GM19463 (cell line): ENCODE measurements at regions not wholly inside any gene's neighbourhood (a gene's known extent, or its start where the extent isn't known, plus 50 kb on each side); places are given as distances from the start of the nearest gene placed in this dataset.

Experiments used
- ATAC-seq: cut with Tn5 transposase; IDR thresholded peaks from one replicate; pipeline ENCODE4 v1.9.1; 2021; ENCODE audit warnings: mild to moderate bottlenecking, moderate library complexity; ENCODE audit not compliant: unreplicated experiment

DNA sequence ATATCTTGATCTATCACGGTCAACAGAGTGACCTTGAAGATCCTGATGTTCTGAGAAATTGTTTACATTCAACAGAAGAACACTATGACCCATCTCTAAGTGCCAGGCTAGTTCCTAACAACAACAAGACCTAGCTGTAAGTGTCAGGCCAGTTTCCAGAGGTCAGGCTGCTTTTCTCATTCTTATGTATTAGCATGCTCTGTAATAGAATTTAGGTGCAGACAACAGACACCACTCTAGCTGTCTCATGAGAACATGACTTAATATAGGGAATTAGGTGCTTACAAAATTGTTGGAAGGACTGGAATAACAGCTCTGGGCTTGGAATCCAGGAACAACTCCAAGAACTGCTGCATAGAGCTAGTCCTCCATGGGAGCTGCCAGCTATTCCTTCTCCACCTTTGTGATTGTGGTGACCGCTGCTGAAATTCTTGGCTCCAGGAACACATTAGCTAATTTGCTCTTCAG is 138.7 kb downstream of the SNX18 start:
- ATAC-seq, result no peak

DNA sequence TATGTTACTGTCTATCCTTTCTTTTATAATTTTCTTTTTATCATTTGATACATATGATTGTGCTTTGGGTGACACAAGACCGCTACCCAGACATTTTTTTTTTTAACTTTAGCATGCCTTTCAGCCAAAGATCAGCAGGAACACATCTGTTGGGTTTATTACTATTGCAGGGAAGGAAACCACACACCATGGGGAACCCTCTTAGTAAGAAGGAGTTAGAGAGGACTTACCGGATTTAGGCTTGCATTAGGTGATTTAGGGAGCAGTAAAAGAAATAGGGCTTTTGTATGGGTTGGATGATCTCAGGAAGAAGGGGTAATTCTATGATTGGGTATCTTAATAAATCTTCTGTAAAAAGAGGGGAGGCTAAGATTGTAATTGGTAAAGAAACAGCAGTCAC is 138.2 kb downstream of the SNX18 start:
- ATAC-seq, result no peak

DNA sequence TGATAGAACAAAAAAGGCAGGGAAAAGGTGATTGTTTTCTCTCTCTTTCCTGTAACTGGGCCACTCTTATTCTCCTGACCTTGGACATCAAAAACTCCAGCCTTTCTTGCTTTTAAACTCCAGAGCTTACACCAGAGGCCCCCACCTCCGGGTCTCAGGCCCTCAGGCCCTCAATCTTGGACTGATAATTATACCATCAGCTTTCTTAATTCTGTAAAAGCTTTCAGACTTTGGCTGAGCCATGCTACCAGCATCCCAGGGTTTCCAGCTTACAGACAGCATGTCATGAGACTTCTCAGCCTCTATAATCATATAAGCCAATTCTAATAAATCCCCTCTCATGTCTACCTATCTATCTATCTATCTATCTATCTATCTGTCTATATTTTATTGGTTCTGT is 137.7 kb downstream of the SNX18 start:
- no peak for ATAC-seq

DNA sequence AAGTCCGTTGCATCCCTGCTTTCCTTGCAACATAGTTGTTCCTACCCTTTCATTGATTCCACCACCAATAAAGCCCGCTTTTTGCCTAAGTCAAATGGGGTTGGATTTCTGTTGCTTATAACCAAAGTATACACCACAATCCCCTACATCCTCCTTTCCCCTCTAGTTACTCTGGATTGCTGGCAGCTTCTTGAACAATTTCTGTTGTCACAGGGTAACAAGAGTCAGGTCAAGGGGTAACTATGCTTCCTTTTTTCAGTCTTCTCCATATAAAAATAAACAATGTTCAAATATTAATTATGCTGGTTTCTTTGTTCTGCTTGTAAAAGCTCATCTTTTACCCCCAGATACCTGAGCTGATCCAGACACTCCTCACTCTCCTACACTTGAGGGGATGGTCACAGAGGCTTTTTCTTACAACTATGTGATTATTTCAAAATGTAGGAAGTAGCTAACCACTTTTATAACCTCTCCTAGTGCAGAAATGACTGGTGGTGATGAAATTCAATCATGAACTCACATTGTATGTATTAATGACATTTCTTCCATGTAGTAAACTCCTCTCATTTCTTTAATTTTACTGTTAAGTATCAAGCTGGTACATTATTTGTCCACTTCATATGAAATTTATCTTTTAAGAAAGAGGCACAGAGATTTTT is 136.5 kb downstream of the SNX18 start:
- no peak for ATAC-seq

DNA sequence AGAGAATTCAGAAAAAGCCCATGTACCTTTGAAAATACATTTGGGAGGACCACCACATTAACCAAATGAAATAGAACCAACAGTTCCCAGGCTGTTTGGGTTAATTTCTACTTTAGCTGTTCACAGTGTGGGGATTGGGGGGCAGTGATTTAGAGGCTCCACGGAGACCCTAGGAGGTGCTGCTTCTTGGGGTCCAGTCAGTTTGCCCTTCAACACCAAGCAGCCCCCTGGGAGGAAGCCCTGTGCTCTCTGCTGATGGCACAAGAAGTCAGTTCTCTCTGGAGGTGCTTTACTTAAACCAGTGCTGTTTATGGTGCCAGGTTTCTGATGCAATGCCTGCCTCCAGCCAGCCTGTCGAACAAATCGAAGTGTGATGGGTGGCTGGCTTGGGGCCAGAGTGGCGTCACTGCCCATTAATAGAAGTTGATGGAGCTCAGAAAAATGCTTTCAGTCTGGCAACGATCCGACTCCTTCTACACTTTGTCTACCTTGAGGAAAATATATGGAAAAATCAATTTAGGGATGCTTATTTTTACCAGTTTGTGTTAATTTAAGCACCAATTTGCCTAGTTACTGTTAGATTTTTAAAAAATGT is 134.0 kb downstream of the SNX18 start:
- ATAC-seq, result no peak

DNA sequence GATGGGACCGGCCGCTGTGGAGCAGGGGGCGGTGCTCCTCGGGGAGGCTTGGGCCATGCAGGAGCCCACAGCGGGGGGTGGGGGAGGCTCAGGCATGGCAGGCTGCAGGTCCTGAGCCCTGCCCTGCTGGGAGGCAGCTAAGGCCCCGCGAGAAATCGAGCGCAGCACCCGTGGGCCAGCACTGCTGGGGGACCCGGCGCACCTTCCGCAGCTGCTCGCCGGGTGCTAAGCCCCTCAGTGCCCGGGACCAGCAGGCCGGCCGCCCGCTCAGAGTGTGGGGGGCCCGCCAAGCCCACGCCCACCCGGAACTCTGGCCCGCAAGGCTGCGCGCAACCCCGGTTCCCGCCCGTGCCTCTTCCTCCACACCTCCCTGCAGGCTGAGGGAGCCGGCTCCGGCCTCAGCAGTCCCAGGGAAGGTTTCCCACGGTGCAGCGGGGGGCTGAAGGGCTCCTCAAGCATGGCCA is 131.5 kb downstream of the SNX18 start:
- ATAC-seq, result no peak

DNA sequence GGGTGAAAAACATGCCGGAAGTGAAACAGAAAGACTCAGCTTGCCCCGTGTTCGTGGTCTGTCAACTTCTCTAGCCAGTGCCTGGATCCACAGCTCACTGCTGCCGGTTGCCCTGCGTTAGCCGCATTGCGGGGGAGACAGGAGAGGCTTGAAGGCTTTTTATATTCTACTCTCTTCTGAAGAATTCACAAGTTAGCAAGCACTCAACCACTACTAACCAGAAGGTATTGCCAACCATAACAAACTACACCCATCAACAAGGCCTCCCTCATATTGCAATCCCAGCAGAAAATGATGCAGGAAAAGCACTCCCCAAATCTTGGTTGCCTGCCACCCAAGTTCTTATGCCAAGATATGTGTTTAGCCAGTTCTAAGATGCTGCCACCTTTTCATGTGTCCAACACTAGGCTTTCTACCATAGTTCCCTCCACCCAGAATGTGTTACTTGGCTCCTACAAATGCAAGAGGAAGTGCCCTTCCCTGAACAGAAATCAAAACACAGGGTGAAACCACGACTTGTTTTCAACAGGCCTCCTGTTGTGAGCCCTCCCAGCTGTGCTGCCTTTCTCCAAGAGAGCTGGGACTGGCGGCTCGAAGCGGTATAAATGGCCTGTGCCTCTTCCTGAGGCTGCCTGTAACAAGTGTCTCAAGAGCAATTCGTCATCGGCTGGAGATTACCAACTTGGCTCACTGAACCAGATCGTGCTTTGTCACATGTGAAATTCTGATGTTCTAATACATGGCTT is 129.0 kb downstream of the SNX18 start:
- ATAC-seq, result peak; percentile 91

DNA sequence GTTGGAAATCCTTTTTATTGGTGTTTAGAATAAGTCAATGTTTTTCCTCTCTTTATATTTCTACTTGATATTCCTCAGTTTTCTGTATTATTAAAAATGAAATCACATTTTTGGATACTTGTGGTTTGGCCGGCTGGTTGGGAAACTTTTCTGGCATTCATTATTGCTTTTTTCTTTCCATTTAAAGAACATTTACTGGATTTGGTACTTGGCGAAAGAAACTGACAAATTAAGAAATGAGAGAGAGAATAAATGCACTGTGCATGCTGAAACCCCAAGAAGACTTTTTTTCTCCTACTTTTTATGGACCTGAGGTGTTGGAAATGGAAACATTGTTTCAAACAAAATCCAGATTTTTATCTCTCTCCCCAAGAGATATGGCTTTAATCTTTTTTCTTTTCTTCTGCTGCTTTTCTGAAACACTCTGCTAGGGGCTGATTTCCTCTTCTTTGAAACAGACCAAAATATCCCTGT is 128.4 kb downstream of the SNX18 start:
- ATAC-seq, result no peak

DNA sequence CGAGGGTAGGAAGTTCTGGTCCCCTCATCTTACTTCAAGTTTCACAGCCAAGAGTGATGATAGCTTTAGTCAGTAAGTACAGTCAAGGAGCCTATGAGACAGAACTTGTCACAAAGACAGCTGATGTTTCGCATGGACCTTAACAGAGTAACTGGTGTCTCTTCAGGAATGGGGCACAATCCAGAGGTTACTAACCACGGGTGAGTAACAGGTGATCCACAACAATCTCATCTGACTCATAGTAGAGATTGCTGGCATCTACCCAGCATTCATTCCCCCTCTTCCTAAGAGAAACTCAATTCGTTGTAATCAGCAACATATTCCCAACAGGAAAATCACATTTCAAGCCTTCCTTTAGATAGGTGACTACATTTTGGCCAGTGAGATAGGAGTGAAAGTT is 126.7 kb downstream of the SNX18 start:
- ATAC-seq, result no peak

DNA sequence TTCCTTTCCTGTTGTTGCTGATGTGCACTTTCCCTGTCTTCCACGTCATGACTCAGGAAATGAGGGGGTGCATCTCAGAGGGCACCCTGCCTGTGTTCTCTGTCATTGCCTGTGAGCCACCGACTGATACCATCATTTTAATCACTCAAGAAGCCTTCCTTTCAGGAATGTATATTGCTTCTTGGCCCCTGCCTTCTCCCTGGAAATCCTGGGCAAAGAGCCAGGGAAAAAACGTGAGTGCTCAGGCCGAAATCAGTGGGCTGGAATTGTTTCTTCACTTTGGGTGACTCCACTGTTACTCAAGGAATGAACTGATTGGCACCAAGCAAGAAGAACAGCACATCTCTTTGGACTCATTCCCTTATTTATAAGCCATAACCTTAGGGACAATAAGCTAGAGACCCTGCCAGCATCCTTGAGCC is 126.1 kb downstream of the SNX18 start:
- no peak for ATAC-seq

DNA sequence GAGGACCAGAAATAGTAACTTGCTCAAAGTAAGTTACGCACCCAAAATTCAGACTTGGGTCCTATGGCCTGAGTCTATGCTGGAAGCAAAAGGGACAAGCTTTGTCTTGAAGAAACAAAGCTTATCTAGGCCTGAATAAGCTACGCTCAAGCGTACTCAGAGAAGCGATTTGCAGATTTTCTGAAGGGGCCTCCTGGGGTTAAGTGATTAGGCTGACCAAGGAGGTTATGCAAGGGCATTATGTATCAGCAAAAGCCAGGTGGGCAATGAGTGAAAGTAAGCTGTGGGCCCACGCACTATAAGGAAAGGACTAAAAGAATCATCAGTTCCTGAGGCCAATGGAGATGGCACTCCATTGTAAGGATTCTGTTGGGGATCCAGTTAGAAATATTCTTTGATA is 122.1 kb downstream of the SNX18 start:
- ATAC-seq, result no peak

DNA sequence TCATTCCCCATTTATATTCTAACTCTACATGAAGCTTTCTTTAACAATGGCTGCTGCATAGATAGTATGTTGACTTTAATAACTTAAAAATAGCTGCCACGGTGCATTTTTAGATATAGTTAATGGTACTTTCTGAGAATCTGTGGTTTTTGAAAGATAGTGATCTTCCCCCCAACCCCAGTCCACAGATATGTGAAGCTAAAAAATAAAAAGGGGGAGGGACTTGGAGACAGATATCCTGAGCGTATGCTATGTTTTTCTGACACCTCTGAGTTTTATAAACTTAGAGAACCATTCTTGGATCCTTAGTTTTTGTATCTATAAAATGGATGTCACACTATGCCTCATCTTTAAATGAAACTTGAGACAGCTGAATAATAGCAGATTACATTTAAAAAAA is 120.5 kb downstream of the SNX18 start:
- no peak for ATAC-seq

DNA sequence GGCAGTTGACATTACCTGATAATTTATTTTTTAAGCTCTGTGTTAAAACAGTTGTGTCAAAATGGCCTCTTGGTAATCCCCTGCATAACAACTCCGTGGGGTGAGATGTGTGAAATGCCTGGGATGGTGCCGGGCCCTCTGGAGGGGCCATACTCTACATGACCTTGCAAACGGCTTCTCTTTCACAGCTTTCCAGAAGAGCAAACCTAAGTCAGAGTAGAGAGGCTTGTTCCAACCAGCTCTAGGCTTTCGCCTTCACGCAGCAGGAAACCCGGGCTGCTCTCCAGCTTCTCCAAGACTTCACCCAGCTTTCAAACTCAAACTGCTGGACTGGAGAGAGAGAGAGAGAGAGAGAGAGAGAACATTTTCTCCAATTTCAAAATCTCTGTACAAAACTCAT is 120.1 kb downstream of the SNX18 start:
- no peak for ATAC-seq

DNA sequence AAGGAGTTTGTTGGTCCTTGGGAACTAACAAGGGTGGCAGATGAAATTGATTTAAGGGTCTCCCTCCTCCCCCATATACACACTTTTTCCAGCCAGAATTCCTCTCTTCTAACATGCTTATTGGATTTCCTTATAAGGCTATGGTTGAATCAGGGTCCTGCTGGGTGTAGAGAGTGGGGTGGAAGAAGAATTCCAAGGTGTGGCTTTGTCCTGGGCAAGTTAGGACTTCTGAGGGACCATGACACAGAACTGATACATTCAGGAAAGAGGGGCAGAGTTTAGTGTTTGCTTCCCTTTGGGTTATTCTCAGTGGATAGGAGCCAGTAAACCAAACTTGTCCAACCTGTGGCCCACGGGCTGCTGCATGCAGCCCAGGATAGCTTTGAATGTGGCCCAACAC is 116.5 kb downstream of the SNX18 start:
- no peak for ATAC-seq

DNA sequence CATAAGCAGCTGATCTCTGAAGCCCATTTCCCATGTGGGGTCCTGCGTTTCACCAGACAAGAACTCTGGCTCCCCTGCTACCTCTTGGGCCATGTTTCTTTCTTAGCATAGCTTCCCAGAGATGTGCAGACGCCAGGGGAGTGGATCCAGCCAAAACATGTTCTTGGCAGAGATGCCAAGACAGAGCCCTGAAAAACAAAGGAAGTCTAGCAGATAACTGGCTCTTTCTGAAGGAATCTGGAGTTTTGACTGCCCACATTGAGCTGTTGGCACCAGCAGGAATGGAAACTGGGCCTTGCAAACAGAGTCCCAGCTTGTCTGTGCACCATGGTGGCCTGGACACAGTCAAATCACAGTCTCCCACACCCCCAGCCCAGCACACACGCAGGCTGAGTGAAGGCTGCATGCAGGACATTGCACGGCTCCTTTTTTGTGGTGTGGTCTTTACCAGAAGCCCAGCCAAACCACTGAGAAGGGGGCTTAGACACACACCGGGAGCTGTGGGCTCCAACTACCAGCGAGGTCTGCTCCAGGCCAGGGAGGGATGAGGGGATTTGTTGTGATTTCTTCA is 114.7 kb downstream of the SNX18 start:
- no peak for ATAC-seq

DNA sequence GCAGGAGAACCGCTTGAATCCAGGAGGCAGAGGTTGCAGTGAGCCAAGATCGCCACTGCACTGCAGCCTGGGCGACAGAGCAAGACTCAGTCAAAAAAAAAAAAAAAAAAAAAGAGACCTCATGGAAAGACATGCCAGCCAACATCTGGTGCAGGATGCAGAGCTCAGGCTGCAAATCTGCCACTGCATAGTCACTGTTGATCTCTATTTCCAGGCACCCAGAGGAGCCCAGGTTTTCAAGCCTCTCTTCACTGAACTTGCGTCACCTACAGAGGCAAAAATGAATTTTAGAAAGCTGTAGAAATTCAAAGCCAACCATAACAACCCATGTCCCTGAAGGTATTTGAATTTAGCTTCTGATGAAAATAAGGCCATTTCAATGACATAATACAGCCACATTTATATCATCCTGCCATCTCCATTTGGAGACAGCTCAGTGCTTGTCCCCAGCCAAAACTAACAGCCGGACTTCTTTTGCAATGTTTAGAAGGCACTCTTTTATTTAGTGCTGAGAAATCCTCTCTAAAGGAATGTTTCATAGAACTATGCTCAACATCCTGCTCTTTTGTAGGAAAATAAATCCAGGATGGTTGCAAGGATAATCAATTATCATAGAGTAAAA is 113.3 kb downstream of the SNX18 start:
- ATAC-seq, result no peak

DNA sequence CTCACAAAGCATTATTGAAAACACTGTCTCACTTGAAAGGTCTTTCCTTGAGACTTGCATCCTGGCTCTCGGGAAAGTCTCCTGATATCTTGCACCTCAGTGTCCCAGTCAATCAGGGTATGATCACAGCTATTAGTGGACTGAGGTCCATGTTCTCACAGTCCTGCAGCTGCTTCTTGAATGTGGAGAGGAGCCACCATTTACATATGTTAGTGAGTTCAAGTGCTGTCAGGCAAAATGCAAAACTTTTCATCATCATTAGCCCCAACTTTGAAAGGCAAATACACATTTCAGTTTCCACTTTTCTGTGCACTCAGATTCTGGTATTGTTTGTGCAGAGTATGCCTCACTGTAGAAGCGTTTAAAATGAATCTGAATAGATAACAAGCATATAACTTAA is 111.6 kb downstream of the SNX18 start:
- ATAC-seq, result no peak

DNA sequence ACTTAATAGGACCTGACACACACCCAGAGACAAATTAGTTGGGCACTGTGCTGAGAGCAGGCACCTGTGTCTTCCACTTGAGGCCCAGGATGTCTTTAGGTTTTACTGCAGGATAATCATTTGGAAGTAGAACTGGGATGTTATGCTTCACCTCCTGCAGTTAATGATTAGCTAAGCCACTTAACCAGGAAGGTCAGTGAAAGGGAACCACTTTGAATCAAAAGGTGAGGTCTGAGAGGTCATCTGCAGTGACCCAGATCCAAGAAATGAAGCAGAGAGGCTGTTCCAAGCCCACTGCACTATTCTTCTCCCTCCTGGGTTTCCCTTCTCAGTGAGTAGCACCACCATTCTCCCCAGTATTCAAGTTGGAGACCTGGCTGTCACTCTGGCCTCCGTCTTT is 110.5 kb downstream of the SNX18 start:
- ATAC-seq, result no peak

DNA sequence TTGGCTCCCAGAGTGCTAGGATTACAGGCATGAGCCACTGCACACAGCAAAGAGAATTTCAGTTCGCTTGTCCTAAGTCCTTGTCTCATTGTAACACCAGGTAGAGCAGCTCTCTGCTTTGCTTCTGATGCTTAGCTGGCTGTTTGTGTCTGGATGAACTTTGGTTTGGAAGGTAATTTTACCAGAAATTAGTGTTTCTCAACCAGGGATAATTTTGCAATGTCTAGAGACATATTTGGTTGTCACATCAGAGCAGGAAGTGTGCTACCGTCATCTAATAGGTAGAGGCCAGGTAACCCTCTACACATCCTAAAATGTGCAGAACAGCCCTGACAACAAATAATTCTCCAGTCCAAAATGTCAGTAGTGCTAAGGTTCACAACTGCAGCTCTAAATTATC is 108.8 kb downstream of the SNX18 start:
- ATAC-seq, result no peak

DNA sequence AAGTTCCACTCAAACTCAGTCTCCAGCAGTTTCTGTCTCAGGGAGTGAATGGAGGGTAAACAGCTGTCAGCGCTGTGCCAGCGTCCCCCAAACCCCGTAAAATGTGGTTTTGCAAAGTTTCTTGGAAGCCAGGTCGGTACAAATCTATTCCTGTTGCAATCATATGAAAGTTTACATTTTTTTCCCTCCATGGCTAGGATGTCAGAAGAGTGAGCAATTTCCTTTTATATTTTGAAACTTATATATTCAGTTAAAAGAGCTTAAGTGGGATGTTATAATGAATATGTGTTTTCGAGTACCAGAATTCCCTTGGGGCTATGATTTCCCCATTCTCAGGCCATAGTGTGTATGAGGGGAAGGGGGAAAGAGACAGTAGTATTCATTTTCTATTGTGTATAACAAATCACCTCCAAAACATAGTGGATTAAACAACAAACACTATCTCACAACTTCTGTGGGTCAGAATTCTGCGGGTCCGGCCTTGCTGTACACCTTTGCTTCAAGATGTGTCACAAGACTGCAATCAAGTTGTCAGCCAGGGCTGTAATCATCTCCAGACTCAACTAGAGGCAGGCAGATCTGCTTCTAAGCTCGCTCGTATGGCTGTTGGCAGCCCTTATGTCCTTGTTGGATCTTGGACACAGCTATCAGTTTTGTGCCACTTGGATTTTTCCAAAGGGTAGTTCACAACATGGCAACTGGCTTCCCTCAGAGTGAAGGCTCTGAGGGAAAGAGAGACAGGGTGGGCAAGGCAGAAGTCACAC is 107.4 kb downstream of the SNX18 start:
- ATAC-seq, result no peak
